HG02763 (cell line): ENCODE measurements at regions not wholly inside any gene's neighbourhood (a gene's known extent, or its start where the extent isn't known, plus 50 kb on each side); places are given as distances from the start of the nearest gene placed in this dataset.
"Not testable (repeated sequence)": the region's sequence is repeated elsewhere in the genome, so short reads cannot be mapped to it uniquely, and the experiment has no call there.

Experiments used
- ATAC-seq: cut with Tn5 transposase; IDR thresholded peaks from one replicate; pipeline ENCODE4 v1.9.1; 2021; ENCODE audit warnings: mild to moderate bottlenecking, moderate library complexity; ENCODE audit not compliant: unreplicated experiment

DNA sequence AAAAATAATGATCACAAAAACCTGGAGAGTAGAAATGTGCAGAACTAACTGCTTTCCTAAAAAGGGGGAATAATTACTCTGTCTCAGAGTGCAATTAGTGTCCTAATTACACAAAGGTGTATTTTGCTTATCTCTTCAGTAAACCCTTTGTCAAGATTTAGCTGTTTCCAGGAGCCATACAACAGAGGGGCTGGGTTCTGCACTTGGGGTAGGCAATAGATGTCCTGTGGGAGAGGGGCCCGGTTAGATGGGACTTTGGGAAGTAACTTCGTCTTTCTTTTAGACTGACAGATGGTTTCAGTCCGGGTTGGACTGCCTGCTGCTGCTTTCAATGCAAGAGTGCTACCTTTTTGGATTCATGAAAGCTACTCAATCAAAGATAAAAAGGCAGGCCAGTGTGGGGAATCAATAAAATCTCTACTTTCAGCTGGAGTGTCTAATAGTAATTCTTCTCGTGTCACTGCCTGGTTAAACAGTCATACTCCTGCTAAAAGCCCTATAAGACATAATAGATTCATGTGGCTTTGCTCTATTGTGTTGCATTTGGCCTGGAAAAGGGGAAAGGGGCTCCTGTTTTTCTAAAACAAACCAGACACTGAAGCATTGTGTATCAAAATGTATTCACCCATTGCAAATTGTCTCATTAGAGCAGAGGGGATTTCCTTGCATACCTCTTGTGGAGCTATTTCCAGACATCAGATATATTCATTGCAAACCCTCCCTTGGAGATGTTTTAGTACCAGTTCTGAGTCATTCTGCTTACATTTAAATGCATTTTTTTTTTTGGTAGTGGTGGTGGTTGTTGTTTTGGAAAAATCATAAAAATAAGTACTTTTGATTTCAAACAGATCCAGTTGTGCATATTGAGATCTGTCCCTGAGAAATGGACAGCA is 83.3 kb upstream of the PCDH8 start:
- no peak for ATAC-seq

GRCh38 chr13:52931131-52931530 is 82.7 kb upstream of the PCDH8 start:
- ATAC-seq, result no peak

DNA sequence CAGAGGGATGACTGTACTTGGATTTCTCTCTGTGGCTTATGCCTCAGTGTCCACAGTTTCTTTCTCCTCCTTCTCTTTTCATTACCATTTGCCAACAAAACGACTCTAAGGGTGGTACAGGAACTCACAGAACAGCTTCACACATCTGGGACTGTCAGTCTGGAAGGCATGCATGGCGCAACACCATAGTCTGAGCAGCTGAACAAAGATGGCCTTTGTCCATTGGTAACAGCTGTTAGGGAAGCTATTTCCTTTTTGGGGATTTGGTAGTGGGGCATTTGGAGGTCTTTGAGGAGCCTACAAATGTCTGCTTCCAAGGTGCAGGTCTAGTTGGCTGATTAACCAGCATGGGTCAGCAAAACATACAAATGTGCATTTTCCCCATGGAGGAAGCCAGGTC is 81.4 kb upstream of the PCDH8 start:
- ATAC-seq, result no peak

DNA sequence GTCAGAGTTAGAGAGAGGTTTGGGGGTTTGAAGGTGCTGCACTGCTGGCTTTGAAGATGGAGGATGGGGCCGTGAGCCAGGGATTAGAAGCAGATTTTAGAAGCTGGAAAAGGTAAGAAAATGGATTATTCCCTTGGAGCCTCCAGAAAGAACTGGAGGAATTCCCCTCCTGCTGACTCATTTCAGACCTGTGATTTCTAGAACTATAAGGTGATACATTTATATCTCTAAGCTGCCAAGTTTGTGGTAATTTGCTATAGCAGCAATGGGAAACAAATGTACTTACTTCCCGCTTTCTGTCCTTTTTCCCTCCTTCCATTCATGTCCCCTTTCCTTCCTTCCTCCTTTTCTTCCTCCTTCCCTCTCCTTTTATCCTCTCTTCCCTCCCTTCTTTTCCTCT is 78.5 kb upstream of the PCDH8 start:
- ATAC-seq, result no peak

DNA sequence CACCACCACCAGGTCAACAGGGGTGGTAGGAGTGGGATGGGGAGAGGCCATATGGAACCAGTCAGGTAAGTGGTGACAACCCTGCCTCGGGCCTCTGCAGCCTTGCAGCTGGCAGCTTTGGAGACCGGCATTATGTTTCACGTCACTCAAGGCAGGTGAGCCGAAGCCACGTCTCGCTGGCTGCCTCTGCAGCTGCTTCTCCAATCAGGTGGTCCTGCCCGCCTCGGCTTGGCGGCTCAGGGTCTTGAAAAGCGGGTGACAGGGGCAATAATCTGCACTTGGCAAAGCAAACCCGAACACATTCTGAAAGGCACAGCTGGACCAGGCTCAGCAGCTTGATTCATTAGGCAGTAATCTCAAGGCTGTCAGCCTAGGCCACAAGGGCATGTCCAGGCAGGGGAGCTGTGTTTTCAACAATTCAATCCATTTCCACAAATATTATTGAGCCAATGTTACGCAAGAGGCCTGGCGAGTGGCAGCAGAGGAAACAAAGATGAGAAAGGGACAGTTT is 77.4 kb upstream of the PCDH8 start:
- no peak for ATAC-seq

GRCh38 chr13:52925251-52925650 is 76.8 kb upstream of the PCDH8 start:
- no peak for ATAC-seq

DNA sequence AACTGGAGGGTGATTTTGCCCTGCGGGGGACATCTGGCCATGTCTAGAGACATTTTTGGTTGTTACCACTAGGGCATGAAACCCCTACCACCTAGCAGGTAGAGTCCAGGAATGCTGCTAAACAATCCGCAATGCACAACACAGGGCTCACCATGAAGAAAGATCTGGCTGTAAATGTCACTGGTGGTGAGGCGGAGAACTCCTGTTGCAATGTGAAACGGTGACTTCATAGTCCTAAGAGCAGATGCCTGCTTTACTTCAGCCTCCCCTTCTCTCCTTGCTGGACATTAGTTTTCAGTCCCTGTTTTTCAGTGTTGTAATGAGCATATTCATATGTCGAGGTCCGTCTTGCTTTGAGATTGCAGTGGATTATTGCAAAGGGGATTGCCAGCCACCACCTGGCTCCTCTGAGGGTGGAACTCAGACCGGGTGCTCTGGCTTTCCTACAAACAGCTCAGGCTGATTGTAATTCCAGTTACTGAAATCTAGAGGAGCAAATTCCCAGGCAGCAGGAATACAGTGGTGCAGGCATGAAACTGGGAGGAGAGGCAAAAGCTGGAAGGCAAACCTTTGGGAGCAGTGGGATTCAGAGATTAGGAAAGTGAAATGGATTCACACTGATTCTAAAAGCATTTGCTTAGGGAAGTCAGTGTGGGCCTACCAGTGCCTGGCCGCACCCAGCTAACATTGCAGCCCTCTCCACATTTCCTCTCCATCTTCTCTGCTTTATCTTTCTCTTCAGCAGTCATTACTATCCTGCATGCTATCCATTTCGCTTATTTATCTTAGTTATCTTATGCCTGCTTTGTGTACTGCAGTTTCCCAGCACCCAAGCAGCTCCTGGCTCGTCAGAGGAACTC is 76.1 kb upstream of the PCDH8 start:
- ATAC-seq, result no peak

DNA sequence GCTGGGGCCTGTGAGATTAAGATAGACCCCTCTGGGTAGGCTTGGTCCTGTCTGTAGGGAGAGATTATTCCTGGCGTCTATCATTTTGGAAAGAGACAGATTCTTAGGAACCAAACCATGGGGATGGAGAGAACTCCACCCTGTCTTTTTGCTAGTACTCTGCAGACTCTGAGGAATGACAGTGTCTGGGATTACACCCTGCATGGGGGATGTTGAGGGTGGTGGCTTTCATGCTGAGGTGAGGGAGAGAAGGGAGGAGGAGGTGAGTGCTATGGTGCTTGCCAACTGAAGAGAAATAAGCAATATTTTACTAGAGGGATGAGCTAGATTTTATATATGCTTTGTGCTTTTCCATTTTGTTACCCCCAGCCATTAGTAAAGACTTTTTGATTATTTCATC is 74.5 kb upstream of the PCDH8 start:
- no peak for ATAC-seq

DNA sequence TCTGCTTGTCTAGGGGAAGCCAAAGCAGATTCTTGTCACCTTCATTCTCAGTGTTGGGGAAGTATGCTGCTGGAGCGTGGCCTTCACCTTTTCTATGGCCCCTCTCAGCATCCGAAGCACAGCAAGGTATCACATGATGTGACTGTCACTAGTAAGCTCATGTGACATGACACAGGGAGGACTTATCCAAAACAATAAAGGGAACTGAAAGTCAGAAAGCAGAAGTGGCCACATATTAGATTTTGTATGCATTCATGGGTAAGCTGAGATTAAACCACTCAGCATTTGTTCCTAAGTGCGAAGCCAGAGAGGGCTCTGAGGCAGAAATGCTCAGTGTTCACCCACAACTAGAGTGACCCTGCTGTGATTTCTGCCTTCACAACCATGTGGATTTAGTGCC is 72.8 kb upstream of the PCDH8 start:
- peak; percentile 97 for ATAC-seq

DNA sequence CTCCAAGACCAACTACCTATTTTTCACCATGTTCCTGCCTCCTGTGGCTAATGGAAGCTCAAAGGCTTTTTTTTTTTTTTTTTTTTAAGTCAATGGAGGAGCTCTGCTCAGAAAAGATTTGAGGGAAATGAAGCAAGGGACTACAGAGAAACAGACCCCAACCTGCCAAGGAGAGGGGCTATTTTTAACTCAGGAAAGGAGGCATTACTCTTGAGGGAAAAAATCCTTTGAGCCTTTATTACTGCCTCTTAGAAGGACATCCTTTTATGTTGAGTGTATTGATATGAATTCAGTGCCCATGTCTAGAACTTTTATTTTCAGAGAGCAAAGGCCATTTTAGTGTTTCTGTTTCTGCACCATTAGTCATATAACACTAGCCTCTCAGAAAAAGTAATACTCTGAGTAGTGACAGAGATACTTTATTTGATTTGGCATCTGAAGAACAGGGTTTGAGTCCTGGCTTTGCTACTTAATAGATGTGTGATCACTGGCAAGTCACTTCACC is 68.1 kb upstream of the PCDH8 start:
- no peak for ATAC-seq

GRCh38 chr13:52911340-52911739 is 62.9 kb upstream of the PCDH8 start:
- no peak for ATAC-seq

GRCh38 chr13:52910318-52910717 is 61.9 kb upstream of the PCDH8 start:
- not testable (repeated sequence) for ATAC-seq

DNA sequence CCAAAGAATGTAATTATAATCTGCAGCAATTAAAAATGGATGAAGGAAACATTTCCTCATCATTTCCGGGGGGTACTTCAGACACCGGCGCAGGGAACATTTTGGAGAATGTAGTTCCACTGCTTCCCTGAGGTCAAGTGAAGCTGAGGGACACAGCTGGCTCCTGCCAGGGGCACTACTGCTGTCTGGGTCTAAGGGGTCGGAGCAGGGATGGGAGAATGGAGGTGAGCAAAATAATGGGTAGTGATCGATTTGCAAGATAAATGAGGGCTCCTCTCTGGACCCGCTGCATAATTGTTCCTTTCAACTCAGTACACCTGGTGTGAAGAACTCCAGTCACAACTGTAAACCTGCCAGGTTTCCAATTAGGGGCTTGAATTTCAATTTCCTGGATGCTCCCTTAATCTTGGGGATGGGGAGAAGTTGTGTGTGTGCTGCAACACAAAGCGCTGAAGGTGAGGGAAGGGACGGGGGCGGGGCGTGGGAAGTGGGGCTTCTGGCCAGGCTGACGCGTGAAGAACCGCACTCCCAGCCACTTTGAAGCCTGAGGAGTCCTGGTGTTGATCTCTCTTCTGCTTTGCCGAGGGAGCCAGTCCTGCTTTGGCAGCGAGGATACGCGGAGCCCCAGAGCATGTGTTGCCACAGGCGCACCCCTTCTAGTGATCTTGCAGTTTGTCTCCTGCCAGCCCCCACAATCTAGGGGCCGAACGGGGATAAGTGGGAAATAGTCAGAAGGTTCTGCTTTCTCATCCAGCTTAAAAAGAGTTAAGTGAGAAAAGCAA is 57.9 kb upstream of the PCDH8 start:
- no peak for ATAC-seq

DNA sequence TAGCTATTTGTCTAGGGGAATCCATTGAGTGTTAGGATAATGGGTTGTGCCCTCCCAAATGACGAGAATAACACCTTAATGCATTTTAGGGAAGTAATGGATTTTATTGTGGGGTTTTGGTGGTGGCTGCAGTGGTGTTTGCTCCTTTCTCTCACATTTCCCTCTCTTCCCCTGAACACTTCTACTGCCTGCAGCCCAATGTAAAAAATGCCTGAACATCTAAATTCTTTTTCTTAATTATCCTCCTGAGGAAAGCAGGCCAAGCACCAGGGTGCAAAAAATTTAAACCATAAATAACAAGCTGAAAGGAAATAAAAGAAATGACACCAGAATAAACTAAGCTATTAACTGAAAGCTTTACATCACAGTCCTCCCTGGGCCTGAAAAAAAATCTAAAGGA is 57.3 kb upstream of the PCDH8 start:
- no peak for ATAC-seq

GRCh38 chr13:52903320-52903719 is 54.9 kb upstream of the PCDH8 start:
- peak; percentile 95 for ATAC-seq

- no peak for ATAC-seq
Observed at GRCh38 chr13:52899206-52899605, 50.8 kb upstream of the PCDH8 start.
